NCI-H82 (cell line): ENCODE measurements at regions not wholly inside any gene's neighbourhood (a gene's known extent, or its start where the extent isn't known, plus 50 kb on each side); places are given as distances from the start of the nearest gene placed in this dataset.
"Not testable (repeated sequence)": the region's sequence is repeated elsewhere in the genome, so short reads cannot be mapped to it uniquely, and the experiment has no call there.

ENCODE experiments used
- DNase-seq: peaks from one replicate; lab custom pipeline; 2025; lab: John Stamatoyannopoulos, UW

GRCh38 chr21:22288885-22289499, 1290.8 kb downstream of the NCAM2 start:
- no peak for DNase-seq

- no peak for DNase-seq
Measured at GRCh38 chr21:22292144-22292543, 1293.9 kb downstream of the NCAM2 start.

- no peak for DNase-seq
Measured at GRCh38 chr21:22297575-22297974, 1299.4 kb downstream of the NCAM2 start.

GRCh38 chr21:22311741-22312462, 1313.7 kb downstream of the NCAM2 start:
- no peak for DNase-seq

- DNase-seq, result no peak
Measured at GRCh38 chr21:22314963-22315362, 1316.8 kb downstream of the NCAM2 start.

- no peak for DNase-seq
Measured at GRCh38 chr21:22319435-22319834, 1321.2 kb downstream of the NCAM2 start.

- DNase-seq, result no peak
Measured at GRCh38 chr21:22342889-22343288, 1344.7 kb downstream of the NCAM2 start.

GRCh38 chr21:22343303-22343702, 1345.1 kb downstream of the NCAM2 start:
- DNase-seq, result no peak

GRCh38 chr21:22343721-22344120, 1345.5 kb downstream of the NCAM2 start:
- DNase-seq, result no peak

- no peak for DNase-seq
Measured at GRCh38 chr21:22345624-22346023, 1347.4 kb downstream of the NCAM2 start.

GRCh38 chr21:22346576-22346975, 1348.4 kb downstream of the NCAM2 start:
- no peak for DNase-seq

GRCh38 chr21:22351076-22351475, 1352.9 kb downstream of the NCAM2 start:
- DNase-seq, result no peak

GRCh38 chr21:22352088-22352487, 1353.9 kb downstream of the NCAM2 start:
- no peak for DNase-seq

GRCh38 chr21:22355949-22356348, 1357.7 kb downstream of the NCAM2 start:
- DNase-seq, result no peak

- DNase-seq, result no peak
Measured at GRCh38 chr21:22356663-22357062, 1358.5 kb downstream of the NCAM2 start.

- DNase-seq, result not testable (repeated sequence)
Measured at GRCh38 chr21:22359599-22359998, 1361.4 kb downstream of the NCAM2 start.

GRCh38 chr21:22363504-22363903, 1365.3 kb downstream of the NCAM2 start:
- no peak for DNase-seq

GRCh38 chr21:22364163-22364562, 1366.0 kb downstream of the NCAM2 start:
- DNase-seq, result no peak

GRCh38 chr21:22374218-22374969, 1376.2 kb downstream of the NCAM2 start:
- DNase-seq, result no peak

GRCh38 chr21:22377795-22378194, 1379.6 kb downstream of the NCAM2 start:
- DNase-seq, result not testable (repeated sequence)

- no peak for DNase-seq
Measured at GRCh38 chr21:22393324-22393723, 1395.1 kb downstream of the NCAM2 start.

GRCh38 chr21:22395965-22396364, 1397.8 kb downstream of the NCAM2 start:
- DNase-seq, result no peak
